Ovary (tissue), 7 donors: ENCODE measurements at regions not wholly inside any gene's neighbourhood (a gene's known extent, or its start where the extent isn't known, plus 50 kb on each side); places are given as distances from the start of the nearest gene placed in this dataset.

Experiments used
- DNase-seq, 5 donors: peaks; one replicate each; pipeline ENCODE4 v3.0.0-alpha.2; 2019 to 2020
- H3K27ac ChIP-seq, 2 donors: fragments of 200-600 bp; one replicate each; pipeline versions ENCODE4 v1.5.1 to v1.8.0; 2019 to 2022
- H3K27me3 ChIP-seq: fragments of 200-600 bp; one replicate; pipeline ENCODE4 v1.8.0; 2022
- H3K36me3 ChIP-seq: fragments of 200-600 bp; sonication (generic); one replicate; pipeline ENCODE4 v1.5.1; 2019
- H3K4me1 ChIP-seq: one replicate; pipeline ENCODE4 v1.8.1; 2013; ENCODE audit warnings: mild to moderate bottlenecking, moderate library complexity; ENCODE audit not compliant: insufficient read depth
- H3K4me3 ChIP-seq: fragments of 200-600 bp; sonication (generic); one replicate; pipeline ENCODE4 v1.5.1; 2017
- H3K9me3 ChIP-seq, 2 donors: fragments of 200-600 bp in 1 of 2; sonication (generic) in 1 of 2; one replicate each; pipeline versions ENCODE4 v1.5.1 to v1.8.1; 2013 to 2019; ENCODE audit warnings: mild to moderate bottlenecking in 1 of 2, moderate library complexity in 1 of 2
- EP300 ChIP-seq: sonication (generic); formaldehyde crosslinking; IDR thresholded peaks from one replicate; pipeline ENCODE4 v1.6.1; 2017; ENCODE audit warnings: antibody characterized with exemption
- POLR2A ChIP-seq: fragments of 450-650 bp; IDR thresholded peaks from one replicate; pipeline ENCODE4 v1.6.1; 2017; ENCODE audit warnings: antibody characterized with exemption, mild to moderate bottlenecking, moderate library complexity
- WGBS, 3 donors: extraction: QIAGEN DNeasy Blood & Tissue Kit in 1 of 3; methylation state at CpG; one replicate each; pipeline versions ENCODE4 v1.1.5 to v1.1.7; 2013 to 2017; 5-methylcytosine and 5-hydroxymethylcytosine counted together
- intact Hi-C, 4 donors: fragments of 100-400 bp; cut with DNase I; formaldehyde crosslinking; loops; one replicate each; pipeline versions ENCODE4 v1.11.0 to v1.15.1; 2022 to 2023
- TF ChIP-seq, protein P1 (sequence below), 3 donors: fragments of 450-650 bp in 2 of 3; fragments of 200-600 bp in 1 of 3; IDR thresholded peaks; one replicate each; pipeline versions ENCODE4 v1.5.1 to v1.8.0; 2016 to 2022; ENCODE audit warnings: antibody characterized with exemption in 3 of 3, mild to moderate bottlenecking in 1 of 3
- donor health status: DM: no; HTN: no; CAD: no; lungs with moderate emphysema.
- donor health status: DM: no; HTN: no; CAD: no.
- donor health status: Bipolar disorder and iron deficiency.
- donor health status: DM: no; HTN: no; CAD: no.
- donor health status: DM: yes; HTN: yes; CAD: no.

DNA sequence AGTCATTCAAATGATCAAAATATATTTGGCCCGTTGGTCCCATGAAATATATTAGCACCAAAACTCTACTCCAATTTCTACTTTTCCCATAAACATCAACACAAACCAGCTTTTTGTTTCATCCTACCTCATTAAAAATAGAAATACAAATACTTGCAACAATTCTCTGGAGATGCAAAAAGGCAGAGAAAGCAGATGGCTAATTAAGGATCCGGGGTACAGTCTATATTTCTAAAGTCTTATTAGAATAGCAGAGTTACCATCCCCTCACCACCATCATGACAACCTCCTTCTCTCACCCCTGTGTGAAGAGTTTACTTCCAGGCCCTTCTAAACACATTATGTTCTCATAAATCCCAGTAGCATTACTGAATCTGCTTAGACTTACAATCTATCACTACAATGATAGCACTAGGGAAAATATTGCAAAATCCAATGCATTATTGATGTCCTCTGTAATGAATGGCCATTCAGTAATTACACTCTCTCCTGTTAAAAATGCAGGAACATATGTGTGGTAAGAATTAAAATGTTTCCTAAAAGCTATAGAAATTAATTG, 133.8 kb downstream of the HHIPL2 start:
- WGBS, 3 donors, result 87 to 88% (median 88%) methylated on average over 2 of the region's 2 CpGs
- no peak for DNase-seq
- no peaks in the 10 kb centered on the region for H3K36me3 ChIP-seq
- no peak for TF ChIP-seq EP300
- no peak for TF ChIP-seq POLR2A
- TF ChIP-seq, protein P1, sequence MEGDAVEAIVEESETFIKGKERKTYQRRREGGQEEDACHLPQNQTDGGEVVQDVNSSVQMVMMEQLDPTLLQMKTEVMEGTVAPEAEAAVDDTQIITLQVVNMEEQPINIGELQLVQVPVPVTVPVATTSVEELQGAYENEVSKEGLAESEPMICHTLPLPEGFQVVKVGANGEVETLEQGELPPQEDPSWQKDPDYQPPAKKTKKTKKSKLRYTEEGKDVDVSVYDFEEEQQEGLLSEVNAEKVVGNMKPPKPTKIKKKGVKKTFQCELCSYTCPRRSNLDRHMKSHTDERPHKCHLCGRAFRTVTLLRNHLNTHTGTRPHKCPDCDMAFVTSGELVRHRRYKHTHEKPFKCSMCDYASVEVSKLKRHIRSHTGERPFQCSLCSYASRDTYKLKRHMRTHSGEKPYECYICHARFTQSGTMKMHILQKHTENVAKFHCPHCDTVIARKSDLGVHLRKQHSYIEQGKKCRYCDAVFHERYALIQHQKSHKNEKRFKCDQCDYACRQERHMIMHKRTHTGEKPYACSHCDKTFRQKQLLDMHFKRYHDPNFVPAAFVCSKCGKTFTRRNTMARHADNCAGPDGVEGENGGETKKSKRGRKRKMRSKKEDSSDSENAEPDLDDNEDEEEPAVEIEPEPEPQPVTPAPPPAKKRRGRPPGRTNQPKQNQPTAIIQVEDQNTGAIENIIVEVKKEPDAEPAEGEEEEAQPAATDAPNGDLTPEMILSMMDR (IDR thresholded peaks at IDR 0.05), result no peak
- H3K9me3 ChIP-seq, result no peaks in the 10 kb centered on the region
- no peak overlapping the region for H3K4me3 ChIP-seq
- intact Hi-C loops, result no loop called here
- no peaks in the 10 kb centered on the region for H3K4me1 ChIP-seq
- H3K27ac ChIP-seq, result no peak overlapping the region
- no peaks in the 10 kb centered on the region for H3K27me3 ChIP-seq

DNA sequence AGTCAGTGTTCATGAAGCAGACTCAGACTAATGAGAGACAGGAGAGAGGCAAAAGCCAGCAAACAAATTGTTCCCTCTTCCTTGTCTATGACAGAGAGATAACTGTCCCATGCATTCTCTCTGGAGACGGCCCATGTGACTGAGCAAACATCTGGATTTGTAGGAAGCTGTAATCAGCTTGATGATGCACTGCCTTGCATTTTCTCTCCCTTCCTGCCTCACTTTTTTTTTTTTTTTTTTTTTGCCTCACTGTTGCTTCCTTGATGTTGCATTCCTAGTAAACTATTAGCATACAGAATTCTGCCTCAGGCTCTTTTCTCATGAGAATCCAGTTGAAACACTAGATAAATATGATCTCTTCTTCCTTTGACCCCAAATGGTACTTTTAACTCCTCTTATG, 134.5 kb downstream of the HHIPL2 start:
- H3K36me3 ChIP-seq, result no peaks in the 10 kb centered on the region
- no peak overlapping the region for H3K4me3 ChIP-seq
- no peaks in the 10 kb centered on the region for H3K9me3 ChIP-seq
- H3K4me1 ChIP-seq, result no peaks in the 10 kb centered on the region
- intact Hi-C loops, result no loop called here
- no peaks in the 10 kb centered on the region for H3K27me3 ChIP-seq
- 29 to 46% (median 41%) methylated on average over 1 of the region's 1 CpG for WGBS, 3 donors
- DNase-seq, result no peak
- H3K27ac ChIP-seq, result no peak overlapping the region
- TF ChIP-seq EP300 (no peak), POLR2A (no peak)
- TF ChIP-seq, protein P1 (IDR thresholded peaks at IDR 0.05), result no peak

DNA sequence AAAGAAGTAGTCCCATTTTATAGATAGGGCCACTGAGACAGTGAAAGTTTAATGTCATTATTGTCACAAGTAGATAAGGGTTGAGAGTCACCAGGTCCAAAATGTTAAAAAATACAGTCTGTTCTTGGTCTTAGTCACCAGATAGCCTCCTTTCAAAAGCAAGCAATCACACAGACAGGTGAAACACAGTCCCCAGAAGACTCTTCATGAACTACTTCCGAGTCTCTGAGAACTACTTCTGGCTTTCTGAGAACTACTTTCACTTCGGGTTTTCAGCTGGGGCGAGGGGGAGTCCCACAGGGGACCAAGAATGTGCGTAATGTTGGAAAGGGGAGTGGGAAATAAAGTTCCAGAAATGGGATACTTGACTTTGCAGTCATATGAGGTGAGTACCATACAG, 143.2 kb downstream of the HHIPL2 start:
- intact Hi-C loops, result no loop called here
- no peak overlapping the region for H3K27ac ChIP-seq
- 62 to 77% (median 77%) methylated on average over 4 of the region's 4 CpGs for WGBS, 3 donors
- no peak overlapping the region for H3K4me3 ChIP-seq
- H3K27me3 ChIP-seq, result no peaks in the 10 kb centered on the region
- no peaks in the 10 kb centered on the region for H3K4me1 ChIP-seq
- TF ChIP-seq, protein P1 (IDR thresholded peaks at IDR 0.05), result no peak
- TF ChIP-seq POLR2A, result no peak
- no peak for TF ChIP-seq EP300
- no peaks in the 10 kb centered on the region for H3K36me3 ChIP-seq
- no peak for DNase-seq
- H3K9me3 ChIP-seq, result no peaks in the 10 kb centered on the region

DNA sequence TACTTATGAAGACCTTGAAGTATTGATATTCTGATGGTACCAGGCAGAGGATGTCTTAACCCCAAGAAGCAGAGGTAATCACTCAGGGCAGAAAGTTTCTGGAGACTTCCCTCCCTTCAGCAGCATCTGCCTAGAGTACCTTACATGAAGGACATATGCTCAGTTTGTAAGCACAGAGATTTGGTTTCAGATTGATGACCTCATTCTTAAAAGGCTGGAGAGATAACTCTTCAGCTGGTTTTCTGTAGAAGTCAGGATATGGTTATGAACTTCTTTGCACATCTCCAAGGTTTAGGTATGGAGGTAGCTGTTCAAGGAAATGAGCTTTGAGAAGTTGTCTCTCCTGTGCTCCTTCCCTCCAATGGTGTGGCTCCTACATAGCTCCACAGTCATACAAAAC, 148.7 kb downstream of the HHIPL2 start:
- Histone ChIP-seq H3K27ac (no peak overlapping the region), H3K4me1 (no peaks in the 10 kb centered on the region), H3K36me3 (no peaks in the 10 kb centered on the region), H3K4me3 (no peak overlapping the region), H3K27me3 (no peaks in the 10 kb centered on the region), H3K9me3 (no peaks in the 10 kb centered on the region)
- intact Hi-C loops, result no loop called here
- DNase-seq, result no peak
- TF ChIP-seq EP300 (no peak), POLR2A (no peak)
- TF ChIP-seq, protein P1 (IDR thresholded peaks at IDR 0.05), result no peak
